H9 (cell line): ENCODE measurements at regions not wholly inside any gene's neighbourhood (a gene's known extent, or its start where the extent isn't known, plus 50 kb on each side); places are given as distances from the start of the nearest gene placed in this dataset.
A peak's percentile ranks its signal among the peaks of the same experiment; 100 is the strongest.

Source experiments
- DNase-seq: peaks from one replicate; pipeline ENCODE4 v3.0.0-alpha.2; 2017
- H2AFZ ChIP-seq: one replicate; pipeline ENCODE4 v1.6.1; 2013; ENCODE audit warnings: mild to moderate bottlenecking, low read length, control low read depth, moderate library complexity
- H2AK5ac ChIP-seq: 2 replicates; pipeline ENCODE4 v1.6.1; 2013; ENCODE audit warnings: low read length, control low read depth, mixed read lengths; ENCODE audit not compliant: insufficient read length
- H2BK120ac ChIP-seq: one replicate; pipeline ENCODE4 v1.6.1; 2013; ENCODE audit warnings: low read depth, mild to moderate bottlenecking, low read length, control low read depth, inconsistent platforms; ENCODE audit not compliant: poor library complexity, severe bottlenecking
- H2BK12ac ChIP-seq: 2 replicates; pipeline ENCODE4 v1.6.1; 2013; ENCODE audit warnings: low read length, control low read depth, mixed read lengths, low read depth; ENCODE audit not compliant: insufficient read length
- H2BK15ac ChIP-seq: 2 replicates; pipeline ENCODE4 v1.6.1; 2013; ENCODE audit warnings: low read depth, low read length, control low read depth
- H2BK20ac ChIP-seq: one replicate; pipeline ENCODE4 v1.6.1; 2013; ENCODE audit warnings: low read depth, mild to moderate bottlenecking, low read length, control low read depth, inconsistent platforms; ENCODE audit not compliant: poor library complexity, severe bottlenecking
- H2BK5ac ChIP-seq: 2 replicates; pipeline ENCODE4 v1.6.1; 2013; ENCODE audit warnings: low read length, control low read depth, mixed read lengths; ENCODE audit not compliant: insufficient read length
- H3K14ac ChIP-seq: 2 replicates; pipeline ENCODE4 v1.6.1; 2013; ENCODE audit warnings: low read length, control low read depth; ENCODE audit not compliant: insufficient read depth
- H3K18ac ChIP-seq: 2 replicates; pipeline ENCODE4 v1.6.1; 2013; ENCODE audit warnings: low read depth, mild to moderate bottlenecking, mixed read lengths, low read length, control low read depth; ENCODE audit not compliant: insufficient read length
- H3K23ac ChIP-seq: 2 replicates; pipeline ENCODE4 v1.6.1; 2013; ENCODE audit warnings: low read length, control low read depth, mixed read lengths, low read depth; ENCODE audit not compliant: insufficient read length
- H3K23me2 ChIP-seq: 2 replicates; pipeline ENCODE4 v1.6.1; 2013; ENCODE audit warnings: low read depth, mild to moderate bottlenecking, mixed read lengths, low read length, control low read depth; ENCODE audit not compliant: insufficient read length, poor library complexity, severe bottlenecking
- H3K27ac ChIP-seq: 2 replicates; pipeline ENCODE4 v1.5.1; 2013; ENCODE audit warnings: low read length, control low read depth, mixed read lengths, low read depth; ENCODE audit not compliant: insufficient read length
- H3K27me3 ChIP-seq: 2 replicates; pipeline ENCODE4 v1.6.1; 2013; ENCODE audit warnings: low read length, control low read depth, inconsistent platforms; ENCODE audit not compliant: insufficient read depth
- H3K4ac ChIP-seq: 2 replicates; pipeline ENCODE4 v1.6.1; 2013; ENCODE audit warnings: low read depth, mild to moderate bottlenecking, control low read depth, inconsistent platforms, low read length, moderate library complexity
- H3K4me1 ChIP-seq: 2 replicates; pipeline ENCODE4 v1.6.1; 2013; ENCODE audit warnings: low read length, control low read depth, inconsistent platforms; ENCODE audit not compliant: insufficient read depth
- H3K4me2 ChIP-seq: 2 replicates; pipeline ENCODE4 v1.6.1; 2013; ENCODE audit warnings: low read length, control low read depth, mixed read lengths; ENCODE audit not compliant: insufficient read length, insufficient read depth
- H3K56ac ChIP-seq: 2 replicates; pipeline ENCODE4 v1.6.1; 2013; ENCODE audit warnings: low read depth, mild to moderate bottlenecking, mixed read lengths, low read length, control low read depth; ENCODE audit not compliant: insufficient read length
- H3K79me1 ChIP-seq: 2 replicates; pipeline ENCODE4 v1.6.1; 2013; ENCODE audit warnings: low read depth, mild to moderate bottlenecking, moderate library complexity, low read length, control low read depth, inconsistent platforms; ENCODE audit not compliant: insufficient read depth, poor library complexity, severe bottlenecking
- H3K79me2 ChIP-seq: 2 replicates; pipeline ENCODE4 v1.6.1; 2013; ENCODE audit warnings: low read length, control low read depth, inconsistent platforms; ENCODE audit not compliant: insufficient read depth
- H3K9ac ChIP-seq: 2 replicates; pipeline ENCODE4 v1.6.1; 2013; ENCODE audit warnings: low read length, control low read depth, mixed read lengths; ENCODE audit not compliant: insufficient read length; ENCODE audit errors: extremely low read depth
- H3K9me3 ChIP-seq: one replicate; pipeline ENCODE4 v1.6.1; 2013; ENCODE audit warnings: low read depth, low read length, inconsistent platforms; ENCODE audit not compliant: control insufficient read depth
- H3T11ph ChIP-seq: one replicate; pipeline ENCODE4 v1.6.1; 2013; ENCODE audit warnings: mild to moderate bottlenecking, low read length, control low read depth, inconsistent platforms
- H4K20me1 ChIP-seq: one replicate; pipeline ENCODE4 v1.6.1; 2013; ENCODE audit not compliant: control insufficient read depth, insufficient read length, insufficient read depth
- H4K5ac ChIP-seq: 2 replicates; pipeline ENCODE4 v1.6.1; 2013; ENCODE audit warnings: low read depth, mild to moderate bottlenecking, mixed read lengths, low read length, control low read depth; ENCODE audit not compliant: insufficient read length
- H4K8ac ChIP-seq: replicated peaks from 2 replicates; pipeline ENCODE4 v1.6.1; 2013; ENCODE audit warnings: low read length, control low read depth, mixed read lengths, low read depth; ENCODE audit not compliant: insufficient read length
- H4K91ac ChIP-seq: 2 replicates; pipeline ENCODE4 v1.6.1; 2013; ENCODE audit warnings: low read depth, mild to moderate bottlenecking, moderate library complexity, mixed read lengths, low read length, control low read depth; ENCODE audit not compliant: insufficient read length
- H3K27ac Mint-ChIP-seq, 3 experiments: 2 replicates in 2 of 3; 3 replicates in 1 of 3; pipeline ENCODE4 v1.8.0; 2020 to 2021; ENCODE audit warnings: mixed read lengths in 3 of 3, mild to moderate bottlenecking in 1 of 3, moderate library complexity in 1 of 3
- H3K27me3 Mint-ChIP-seq: 2 replicates; pipeline ENCODE4 v1.8.0; 2021; ENCODE audit warnings: low read depth, mild to moderate bottlenecking, moderate library complexity, mixed read lengths
- H3K36me3 Mint-ChIP-seq, 3 experiments: 2 replicates in 2 of 3; 3 replicates in 1 of 3; pipeline ENCODE4 v1.8.0; 2020 to 2021; ENCODE audit warnings: low read depth in 3 of 3, mixed read lengths in 3 of 3; ENCODE audit not compliant: insufficient read depth in 1 of 3
- H3K4me1 Mint-ChIP-seq, 2 experiments: 2 replicates each; pipeline ENCODE4 v1.8.0; 2020; ENCODE audit warnings: mixed read lengths in 2 of 2
- H3K4me3 Mint-ChIP-seq, 2 experiments: 2 replicates in 1 of 2; 3 replicates in 1 of 2; pipeline ENCODE4 v1.8.0; 2020 to 2021; ENCODE audit warnings: mild to moderate bottlenecking in 2 of 2, mixed read lengths in 2 of 2, moderate library complexity in 1 of 2
- H3K9me3 Mint-ChIP-seq, 2 experiments: 2 replicates in 1 of 2; 3 replicates in 1 of 2; pipeline ENCODE4 v1.8.0; 2020; ENCODE audit warnings: mild to moderate bottlenecking in 2 of 2, mixed read lengths in 2 of 2, moderate library complexity in 1 of 2
- CTCF ChIP-seq: fragments of 200-600 bp; sonication (generic); conservative IDR thresholded peaks from 3 replicates; pipeline ENCODE4 v1.8.0; 2021; ENCODE audit warnings: antibody characterized with exemption, mild to moderate bottlenecking
- WGBS: extraction: QIAGEN DNeasy Blood & Tissue Kit; methylation state at CpG from one replicate; pipeline ENCODE4 v1.1.7; 2013; ENCODE audit warnings: missing lambda C conversion rate, low lambda C conversion rate, mixed read lengths; ENCODE audit not compliant: insufficient read length; ENCODE audit errors: extremely low coverage; 5-methylcytosine and 5-hydroxymethylcytosine counted together

GRCh38 chr9:74330487-74331214, 166.5 kb upstream of the RORB start:
- Histone ChIP-seq H3K4me2 (no peak overlapping the region), H3K18ac (peak overlapping the region; percentile 38), H3K4me1 (0 out of 2 replicates have a peak, but pooled peaks cover 4% of the 10 kb centered on the region), H2BK5ac (no peak overlapping the region), H4K20me1 (no peaks in the 10 kb centered on the region), H2BK20ac (no peak overlapping the region), H3K79me2 (no peaks in the 10 kb centered on the region), H3K56ac (no peak overlapping the region), H3K9me3 (no peaks in the 10 kb centered on the region), H3K23me2 (no peaks in the 10 kb centered on the region), H3K27ac (no peak overlapping the region), H4K8ac (no peak overlapping the region), H3K79me1 (no peaks in the 10 kb centered on the region), H2BK120ac (no peak overlapping the region), H2AFZ (no peak overlapping the region), H3T11ph (no peak overlapping the region), H2BK12ac (no peak overlapping the region), H4K91ac (no peak overlapping the region), H3K14ac (no peak overlapping the region; the same call in 1 of the 2 replicates), H3K23ac (no peak overlapping the region), H3K27me3 (no peaks in the 10 kb centered on the region), H2BK15ac (no peak overlapping the region), H3K4ac (no peak overlapping the region), H3K9ac (no peak overlapping the region), H2AK5ac (no peak overlapping the region), H4K5ac (no peak overlapping the region)
- Mint-ChIP-seq H3K27ac (no peak overlapping the region), H3K4me1 (peaks cover 12% of the 10 kb centered on the region in 2 experiments), H3K36me3 (no peaks in the 10 kb centered on the region), H3K9me3 (no peaks in the 10 kb centered on the region), H3K4me3 (no peak overlapping the region), H3K27me3 (no peaks in the 10 kb centered on the region)
- WGBS = no CpG with 5 or more reads among the region's 2 CpGs
- no peak for DNase-seq
- TF ChIP-seq CTCF = no peak
